IPS-18a (cell line): ENCODE measurements at regions not wholly inside any gene's neighbourhood (a gene's known extent, or its start where the extent isn't known, plus 50 kb on each side); places are given as distances from the start of the nearest gene placed in this dataset.

ENCODE experiments used
- H3K27ac ChIP-seq: one replicate; pipeline ENCODE4 v1.5.1; 2013; ENCODE audit warnings: low read length
- H3K27me3 ChIP-seq: one replicate; pipeline ENCODE4 v1.6.1; 2013; ENCODE audit warnings: mild to moderate bottlenecking, low read length; ENCODE audit not compliant: control insufficient read depth, insufficient read depth
- H3K36me3 ChIP-seq: one replicate; pipeline ENCODE4 v1.6.1; 2013; ENCODE audit warnings: low read depth, low read length; ENCODE audit not compliant: control insufficient read depth
- H3K4me1 ChIP-seq: one replicate; pipeline ENCODE4 v1.6.1; 2013; ENCODE audit warnings: low read depth, low read length; ENCODE audit not compliant: control insufficient read depth
- H3K4me3 ChIP-seq: one replicate; pipeline ENCODE4 v1.5.1; 2013; ENCODE audit warnings: low read length
- H3K9ac ChIP-seq: one replicate; pipeline ENCODE4 v1.6.1; 2013; ENCODE audit warnings: mild to moderate bottlenecking, low read length, moderate library complexity
- H3K9me3 ChIP-seq: one replicate; pipeline ENCODE4 v1.6.1; 2013; ENCODE audit warnings: low read depth, low read length; ENCODE audit not compliant: control insufficient read depth

DNA sequence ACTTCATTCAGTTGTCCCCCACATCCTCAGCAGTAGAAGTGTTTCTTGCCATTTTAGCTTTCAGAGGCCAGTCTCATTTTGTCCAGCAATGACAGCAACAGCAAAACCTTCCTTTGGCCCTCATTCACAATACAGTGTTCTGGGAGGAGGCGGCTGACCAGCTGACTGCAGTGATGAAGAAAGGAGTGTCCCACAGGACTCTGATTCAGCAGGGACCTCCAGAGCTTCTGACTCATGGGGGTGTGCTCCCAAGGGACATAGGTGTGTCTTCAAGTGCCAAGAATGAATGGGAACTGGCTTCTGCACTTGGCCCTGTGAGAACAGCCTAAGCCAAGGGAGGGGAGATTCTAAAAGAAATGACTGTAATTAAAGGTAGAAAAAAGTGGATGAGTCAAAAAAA, 147.0 kb upstream of the PELI1 start:
- Histone ChIP-seq H3K9me3 (no peaks in the 10 kb centered on the region), H3K27me3 (no peaks in the 10 kb centered on the region), H3K4me1 (peaks cover 27% of the 10 kb centered on the region), H3K36me3 (no peaks in the 10 kb centered on the region), H3K27ac (no peak overlapping the region), H3K4me3 (no peak overlapping the region), H3K9ac (no peak overlapping the region)

DNA sequence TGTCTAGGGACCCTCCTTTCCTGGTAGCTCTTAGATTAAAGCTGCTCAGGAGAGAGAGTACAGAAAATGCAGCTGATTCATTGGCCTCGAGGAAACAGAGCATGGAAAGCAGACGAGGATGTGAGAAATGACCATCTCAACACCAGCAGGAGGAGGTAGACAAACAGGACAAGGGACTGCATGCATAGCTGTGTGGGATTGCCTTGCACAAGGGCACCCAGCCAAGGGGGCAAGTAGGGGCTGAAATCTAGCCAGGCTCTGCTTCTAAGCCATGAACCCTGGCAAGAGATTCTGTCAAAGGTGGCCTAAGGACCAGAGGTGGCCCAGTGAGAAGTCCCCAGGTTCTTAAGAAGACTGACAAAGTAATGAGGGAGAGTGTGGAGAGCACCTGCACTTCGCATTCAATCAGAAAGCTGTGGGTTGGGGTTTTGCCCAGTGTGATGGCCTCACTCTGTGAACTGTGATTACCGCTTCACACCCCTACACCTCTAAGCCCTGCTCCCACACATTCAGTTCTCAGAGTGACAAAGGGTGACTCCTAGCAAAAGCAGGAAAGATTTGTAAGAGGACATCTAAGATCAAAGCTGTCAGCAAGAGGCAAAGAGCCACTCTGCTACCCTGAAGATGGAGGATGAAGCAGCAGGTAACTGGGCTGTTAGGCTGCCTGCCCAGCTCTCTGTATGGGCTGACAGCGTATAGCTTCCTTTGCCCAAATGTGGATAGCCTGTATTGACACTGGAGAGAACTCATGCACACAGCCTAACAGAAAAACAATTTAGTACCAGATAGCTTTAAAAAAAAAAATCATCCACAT, 151.3 kb upstream of the PELI1 start:
- Histone ChIP-seq H3K4me3 (no peak overlapping the region), H3K9ac (no peak overlapping the region), H3K36me3 (no peaks in the 10 kb centered on the region), H3K9me3 (no peaks in the 10 kb centered on the region), H3K4me1 (no peaks in the 10 kb centered on the region), H3K27ac (no peak overlapping the region), H3K27me3 (no peaks in the 10 kb centered on the region)

DNA sequence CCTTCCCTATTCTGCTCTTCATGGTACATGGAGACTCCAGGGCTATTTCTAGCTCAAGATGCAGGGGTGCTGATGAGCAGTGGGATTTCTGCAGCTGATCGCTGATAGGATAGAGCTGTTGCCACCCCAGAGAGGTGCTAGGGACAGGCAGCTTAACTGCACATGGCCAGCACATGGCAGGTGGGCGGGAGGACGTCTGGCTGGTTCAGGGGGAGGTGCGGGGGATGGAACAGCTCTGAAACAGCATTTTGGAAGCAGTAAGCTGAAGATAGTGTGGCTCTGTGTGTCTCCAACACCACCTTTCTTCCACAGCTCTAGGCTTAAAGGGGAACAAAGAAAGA, 151.9 kb upstream of the PELI1 start:
- no peaks in the 10 kb centered on the region for H3K36me3 ChIP-seq
- no peak overlapping the region for H3K9ac ChIP-seq
- no peaks in the 10 kb centered on the region for H3K9me3 ChIP-seq
- H3K27ac ChIP-seq = no peak overlapping the region
- H3K4me1 ChIP-seq = no peaks in the 10 kb centered on the region
- H3K4me3 ChIP-seq = no peak overlapping the region
- H3K27me3 ChIP-seq = no peaks in the 10 kb centered on the region

DNA sequence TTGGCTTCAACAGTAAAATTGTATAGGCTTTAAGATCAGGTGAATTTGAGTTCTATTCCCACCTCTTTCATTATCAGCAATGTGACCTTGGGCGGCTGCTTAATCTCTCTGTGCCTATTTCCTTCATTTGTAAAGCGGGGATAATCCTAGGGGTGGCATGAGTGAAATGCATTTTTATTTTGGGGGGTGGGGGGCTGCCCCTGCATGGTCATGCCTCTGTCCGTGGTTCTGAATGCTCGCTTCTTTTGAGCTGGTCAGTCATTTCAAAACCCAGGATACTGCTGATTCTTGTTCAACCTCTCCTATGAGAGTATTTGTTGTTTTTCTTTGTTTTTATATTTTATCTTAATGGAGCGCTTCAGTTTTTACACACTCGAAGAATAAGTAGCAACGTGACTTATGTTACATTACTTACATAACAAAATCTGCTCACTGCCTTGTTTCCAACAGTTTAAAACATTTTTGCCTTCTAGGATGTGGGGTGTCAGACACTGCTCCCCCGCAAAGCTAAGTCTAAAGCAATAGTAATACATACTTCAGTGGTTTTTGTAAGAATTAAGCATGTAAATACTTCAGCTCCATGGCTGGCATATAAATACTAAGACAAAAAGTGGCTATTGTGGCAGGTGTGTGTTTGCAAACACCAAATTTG, 152.6 kb upstream of the PELI1 start:
- H3K27me3 ChIP-seq = no peaks in the 10 kb centered on the region
- no peak overlapping the region for H3K4me3 ChIP-seq
- H3K9ac ChIP-seq = no peak overlapping the region
- H3K4me1 ChIP-seq = no peaks in the 10 kb centered on the region
- H3K36me3 ChIP-seq = no peaks in the 10 kb centered on the region
- H3K9me3 ChIP-seq = no peaks in the 10 kb centered on the region
- no peak overlapping the region for H3K27ac ChIP-seq

DNA sequence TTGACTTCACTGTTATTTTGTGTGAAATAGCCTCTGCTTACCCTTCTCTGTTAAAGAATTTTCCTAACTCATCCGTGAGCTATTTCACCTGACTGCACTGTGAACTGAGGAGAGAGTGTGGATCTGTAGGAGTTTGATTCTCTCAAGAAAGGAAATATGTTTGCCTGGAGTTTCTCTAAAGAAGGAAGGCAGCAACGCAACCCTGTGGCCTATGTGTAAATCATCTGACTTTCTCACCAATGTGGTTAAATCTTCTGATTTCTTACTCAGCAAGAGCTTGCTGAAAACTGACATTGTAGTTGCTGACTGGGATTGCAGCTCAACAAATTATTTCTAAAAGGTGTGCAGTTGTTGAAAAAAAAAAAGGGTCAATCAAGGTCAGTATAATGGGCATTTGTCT, 153.9 kb upstream of the PELI1 start:
- no peaks in the 10 kb centered on the region for H3K9me3 ChIP-seq

DNA sequence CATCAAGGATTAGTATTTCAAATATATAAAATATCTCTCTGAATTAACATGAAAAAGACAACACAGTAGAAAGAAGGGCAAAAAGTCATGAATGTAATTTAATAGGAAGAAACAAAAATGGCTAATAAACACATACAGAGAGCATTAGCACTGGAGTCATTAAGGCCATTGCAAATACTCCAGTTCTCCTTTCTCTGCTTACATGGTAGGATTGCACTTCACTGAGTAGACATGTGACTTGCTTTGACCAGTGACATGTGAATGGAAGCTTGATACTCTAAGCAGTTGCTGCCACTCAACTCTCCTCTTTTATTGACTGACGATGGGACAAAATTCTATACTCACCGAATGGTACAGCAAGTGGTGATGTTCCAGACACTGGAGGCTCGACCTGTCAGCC, 153.9 kb upstream of the LGALSL start:
- Histone ChIP-seq H3K9me3 (no peaks in the 10 kb centered on the region), H3K9ac (no peak overlapping the region), H3K4me3 (no peak overlapping the region), H3K4me1 (no peaks in the 10 kb centered on the region), H3K27ac (no peak overlapping the region), H3K36me3 (no peaks in the 10 kb centered on the region), H3K27me3 (no peaks in the 10 kb centered on the region)

More for the DNA sequence above, 153.9 kb upstream of the PELI1 start:
- Histone ChIP-seq H3K27ac (no peak overlapping the region), H3K27me3 (no peaks in the 10 kb centered on the region), H3K4me3 (no peak overlapping the region), H3K4me1 (no peaks in the 10 kb centered on the region), H3K36me3 (no peaks in the 10 kb centered on the region), H3K9ac (no peak overlapping the region)

DNA sequence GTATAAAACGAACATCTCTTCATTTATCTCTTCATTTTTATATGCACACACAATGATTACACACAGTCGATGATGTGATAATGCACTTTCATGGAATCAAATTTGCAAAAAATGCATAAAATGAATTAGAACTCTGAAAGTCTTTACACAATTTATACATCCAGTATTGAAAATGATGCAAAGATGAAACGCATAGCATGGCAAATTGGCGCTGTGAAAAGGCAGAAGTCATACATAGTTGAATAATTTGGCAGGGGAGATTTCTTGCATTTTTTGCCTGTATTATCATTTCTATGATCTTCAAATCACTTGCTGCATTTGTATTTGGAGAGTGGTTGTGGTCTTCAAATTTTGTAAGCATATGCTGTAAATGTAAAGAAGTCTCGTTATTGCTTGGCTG, 150.7 kb upstream of the LGALSL start:
- H3K4me3 ChIP-seq = no peak overlapping the region
- no peaks in the 10 kb centered on the region for H3K9me3 ChIP-seq
- H3K9ac ChIP-seq = no peak overlapping the region
- H3K4me1 ChIP-seq = no peaks in the 10 kb centered on the region
- no peaks in the 10 kb centered on the region for H3K27me3 ChIP-seq
- H3K27ac ChIP-seq = no peak overlapping the region
- H3K36me3 ChIP-seq = no peaks in the 10 kb centered on the region

DNA sequence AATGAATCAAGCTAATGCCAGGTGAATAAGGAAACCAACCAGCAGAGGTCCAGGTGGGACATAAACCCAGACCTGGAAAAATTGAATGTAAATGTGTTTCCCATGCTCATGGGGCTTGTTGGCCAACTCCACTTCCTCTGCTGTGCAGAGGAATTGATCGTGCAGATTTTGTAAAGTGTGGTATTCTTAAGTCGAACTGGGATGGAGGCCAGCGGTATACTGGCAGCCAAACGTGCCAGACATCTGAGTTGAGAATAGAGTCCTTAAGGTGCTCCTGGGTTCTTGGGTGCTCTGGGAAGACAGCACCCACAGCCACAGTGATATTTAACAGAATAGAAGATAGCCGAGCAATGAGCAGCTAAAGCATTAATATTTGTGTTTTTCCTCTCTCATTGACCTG, 146.5 kb upstream of the LGALSL start:
- no peaks in the 10 kb centered on the region for H3K27me3 ChIP-seq
- H3K9me3 ChIP-seq = no peaks in the 10 kb centered on the region
- no peaks in the 10 kb centered on the region for H3K36me3 ChIP-seq
- no peak overlapping the region for H3K4me3 ChIP-seq
- no peak overlapping the region for H3K27ac ChIP-seq
- no peak overlapping the region for H3K9ac ChIP-seq
- H3K4me1 ChIP-seq = peaks cover 11% of the 10 kb centered on the region

DNA sequence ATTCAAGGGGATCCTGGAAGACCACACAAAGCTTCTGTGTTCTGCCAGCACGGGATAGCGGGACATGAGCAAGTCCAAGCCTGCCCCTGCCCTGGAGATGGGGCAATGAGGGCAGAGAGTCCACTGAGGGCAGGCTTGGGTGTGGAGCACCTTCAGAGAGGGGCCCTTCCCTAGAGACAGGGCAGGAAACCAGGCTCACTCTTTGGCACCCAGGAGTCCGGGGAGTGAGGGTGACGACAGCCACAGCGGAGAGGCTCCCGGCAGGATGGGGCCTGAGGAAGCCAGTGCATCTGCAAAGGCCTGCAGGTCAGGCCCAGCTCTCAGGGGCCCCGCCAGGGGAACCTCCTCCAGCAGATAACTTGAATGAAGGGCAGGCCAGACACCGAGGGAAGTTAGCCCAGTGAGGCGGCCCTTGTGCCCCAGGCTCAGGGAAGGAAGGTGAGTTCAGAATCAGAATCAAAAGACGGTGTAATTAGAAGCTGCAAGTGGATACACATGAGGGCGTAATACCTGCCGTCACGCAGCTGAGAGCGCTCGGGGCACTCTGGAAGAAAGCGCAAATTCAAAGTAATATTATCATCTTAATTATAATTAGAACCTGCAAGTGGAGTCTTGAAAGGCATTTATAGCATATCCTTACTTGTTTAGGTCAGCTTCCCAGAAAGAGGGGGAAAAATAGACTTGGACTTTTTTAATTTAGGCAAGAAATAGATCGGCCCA, 142.6 kb upstream of the LGALSL start:
- Histone ChIP-seq H3K9me3 (no peaks in the 10 kb centered on the region), H3K9ac (no peak overlapping the region), H3K27me3 (no peaks in the 10 kb centered on the region), H3K4me3 (no peak overlapping the region), H3K36me3 (no peaks in the 10 kb centered on the region), H3K27ac (no peak overlapping the region), H3K4me1 (peaks cover 16% of the 10 kb centered on the region)

DNA sequence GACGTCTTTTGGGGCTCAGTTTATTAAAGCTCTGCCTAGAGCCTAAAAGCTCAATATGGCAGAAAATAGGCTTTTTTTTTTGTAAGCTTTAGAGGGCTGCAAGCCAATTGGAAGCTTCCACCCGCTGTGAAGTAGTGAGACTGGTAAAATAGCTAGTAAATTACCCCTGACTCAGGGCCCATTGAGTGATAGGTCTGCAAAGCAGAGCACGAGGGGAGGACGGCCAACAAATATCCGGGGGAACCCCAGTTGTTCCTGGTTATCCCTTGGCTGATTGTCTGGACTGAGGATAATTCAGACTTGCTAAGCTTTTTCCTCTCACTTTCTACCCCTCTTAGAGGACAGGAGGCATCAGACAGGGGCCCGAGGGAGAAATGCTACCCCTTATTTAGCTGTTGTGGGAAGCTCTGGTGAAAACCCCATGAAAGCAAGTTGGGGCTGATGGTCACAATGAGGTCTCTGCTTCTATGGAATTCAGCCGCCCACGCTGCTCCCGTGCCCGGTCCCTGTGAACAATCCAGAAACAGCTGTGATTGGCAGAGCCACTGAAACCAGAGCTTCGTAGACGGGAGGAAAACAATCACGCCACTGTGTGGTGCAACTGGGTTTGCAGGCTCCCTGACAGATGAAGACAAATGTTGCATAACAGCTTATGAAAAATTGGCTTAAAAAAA, 141.9 kb upstream of the LGALSL start:
- H3K36me3 ChIP-seq = no peaks in the 10 kb centered on the region
- H3K27ac ChIP-seq = no peak overlapping the region
- no peaks in the 10 kb centered on the region for H3K9me3 ChIP-seq
- no peaks in the 10 kb centered on the region for H3K27me3 ChIP-seq
- no peak overlapping the region for H3K4me3 ChIP-seq
- no peak overlapping the region for H3K9ac ChIP-seq
- H3K4me1 ChIP-seq = peaks cover 16% of the 10 kb centered on the region

DNA sequence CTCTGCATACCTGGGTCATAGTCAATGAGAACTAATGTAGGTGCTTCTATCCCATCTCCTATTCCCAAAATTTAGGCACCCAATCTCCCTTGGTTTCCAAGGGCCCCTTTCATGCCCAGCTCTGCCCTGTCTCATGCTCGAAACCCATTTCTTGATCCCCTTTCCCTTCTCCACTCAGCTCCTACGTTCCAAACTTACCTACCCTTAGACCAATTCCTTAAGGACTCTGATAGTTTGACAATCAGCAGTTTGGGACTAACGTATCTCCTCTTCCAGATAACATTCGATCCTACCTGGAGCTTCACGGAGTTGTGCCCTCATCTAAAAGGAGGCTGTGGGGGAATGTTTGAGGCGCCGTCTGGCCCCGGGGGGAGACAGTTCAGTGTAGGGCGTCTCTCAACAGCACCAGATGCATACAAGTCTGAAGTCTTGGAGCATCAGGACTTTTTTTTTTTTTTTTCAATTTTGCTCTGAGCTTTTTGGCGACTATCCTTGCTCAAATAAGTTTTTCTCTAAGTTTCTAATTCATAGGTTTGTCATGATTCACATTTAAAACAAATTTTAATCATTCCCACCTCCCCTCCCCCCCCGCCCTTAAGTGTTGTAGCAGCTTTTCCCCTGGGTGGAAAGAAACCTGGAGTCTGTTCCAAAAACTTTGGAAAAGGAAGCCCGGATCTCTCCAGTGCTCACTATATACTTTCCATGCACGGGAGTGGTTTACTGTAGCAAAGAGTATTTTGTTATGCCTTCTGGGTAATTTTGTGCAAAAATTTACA, 141.2 kb upstream of the LGALSL start:
- H3K4me1 ChIP-seq = peaks cover 16% of the 10 kb centered on the region
- no peak overlapping the region for H3K27ac ChIP-seq
- H3K36me3 ChIP-seq = no peaks in the 10 kb centered on the region
- H3K9me3 ChIP-seq = no peaks in the 10 kb centered on the region
- no peak overlapping the region for H3K4me3 ChIP-seq
- no peak overlapping the region for H3K9ac ChIP-seq
- no peaks in the 10 kb centered on the region for H3K27me3 ChIP-seq
